Stimulated activated memory B cell treated with anti-CD40 and anti-IgM and Interleukin-4, amounts not matched to agents 10 μg/mL and 1 μg/mL and 100 μg/mL, for 72 hours (primary cell): ENCODE measurements at regions not wholly inside any gene's neighbourhood (a gene's known extent, or its start where the extent isn't known, plus 50 kb on each side); places are given as distances from the start of the nearest gene placed in this dataset.

ENCODE experiments used
- ATAC-seq: fragments of 150-1000 bp; cut with Tn5 transposase; 2 replicates; pipeline ENCODE4 v1.10.0; 2021
- H3K27ac Mint-ChIP-seq: one replicate; pipeline ENCODE4 v1.8.0; 2022; ENCODE audit warnings: mild to moderate bottlenecking, mixed read lengths
- H3K27me3 Mint-ChIP-seq: one replicate; pipeline ENCODE4 v1.8.0; 2022; ENCODE audit warnings: mixed read lengths
- H3K36me3 Mint-ChIP-seq: one replicate; pipeline ENCODE4 v1.8.0; 2022; ENCODE audit warnings: mixed read lengths
- H3K4me1 Mint-ChIP-seq: one replicate; pipeline ENCODE4 v1.8.0; 2022; ENCODE audit warnings: mixed read lengths
- H3K4me3 Mint-ChIP-seq: one replicate; pipeline ENCODE4 v1.8.0; 2022; ENCODE audit warnings: mild to moderate bottlenecking, moderate library complexity, mixed read lengths
- H3K9me3 Mint-ChIP-seq: one replicate; pipeline ENCODE4 v1.8.0; 2022; ENCODE audit warnings: mixed read lengths

DNA sequence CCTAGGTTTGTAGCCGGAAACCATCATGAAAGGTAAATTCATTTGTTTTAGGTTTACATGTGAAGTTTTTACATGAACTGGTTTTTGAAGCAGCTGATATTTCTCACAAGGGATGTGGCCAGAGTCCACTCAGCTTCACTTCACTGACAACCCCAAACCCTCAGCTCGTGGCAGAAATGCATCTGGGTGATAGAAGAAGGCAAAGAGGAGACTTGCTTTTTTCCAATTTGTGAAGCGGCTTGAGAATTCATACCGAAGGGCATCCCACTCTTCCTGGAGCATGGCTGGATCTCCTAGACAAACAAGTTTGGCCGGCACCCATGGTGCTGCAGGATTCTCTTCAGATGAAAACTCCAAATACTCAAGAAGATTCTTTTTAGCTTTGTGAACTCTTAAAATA is 392.8 kb upstream of the CNR1 start:
- Mint-ChIP-seq H3K36me3 (no peaks in the 10 kb centered on the region), H3K4me1 (no peaks in the 10 kb centered on the region), H3K27me3 (no peaks in the 10 kb centered on the region), H3K9me3 (no peaks in the 10 kb centered on the region), H3K27ac (no peak overlapping the region), H3K4me3 (no peak overlapping the region)
- ATAC-seq = no peak

DNA sequence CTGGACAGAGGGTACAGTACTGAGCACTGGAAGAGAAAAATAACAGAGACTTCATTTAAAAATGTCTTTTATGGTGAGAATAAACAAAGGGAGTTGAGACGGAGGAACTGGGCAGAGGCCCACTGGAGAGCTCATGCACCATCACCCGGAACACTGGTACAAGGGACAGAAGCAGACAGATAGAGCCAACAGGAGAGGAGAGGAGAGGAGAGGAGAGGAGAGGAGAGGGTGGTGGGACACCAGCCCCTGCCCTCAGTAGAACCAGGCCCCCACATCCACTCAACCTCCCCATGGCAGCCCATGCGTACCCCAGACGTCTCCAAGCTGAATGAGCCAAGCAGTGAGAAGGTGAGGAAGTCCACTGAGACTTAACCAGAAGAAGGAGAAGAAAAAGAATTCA is 390.5 kb upstream of the CNR1 start:
- H3K4me1 Mint-ChIP-seq = no peaks in the 10 kb centered on the region
- no peaks in the 10 kb centered on the region for H3K36me3 Mint-ChIP-seq
- H3K27me3 Mint-ChIP-seq = no peaks in the 10 kb centered on the region
- H3K27ac Mint-ChIP-seq = no peak overlapping the region
- ATAC-seq = no peak
- H3K4me3 Mint-ChIP-seq = no peak overlapping the region
- no peaks in the 10 kb centered on the region for H3K9me3 Mint-ChIP-seq

DNA sequence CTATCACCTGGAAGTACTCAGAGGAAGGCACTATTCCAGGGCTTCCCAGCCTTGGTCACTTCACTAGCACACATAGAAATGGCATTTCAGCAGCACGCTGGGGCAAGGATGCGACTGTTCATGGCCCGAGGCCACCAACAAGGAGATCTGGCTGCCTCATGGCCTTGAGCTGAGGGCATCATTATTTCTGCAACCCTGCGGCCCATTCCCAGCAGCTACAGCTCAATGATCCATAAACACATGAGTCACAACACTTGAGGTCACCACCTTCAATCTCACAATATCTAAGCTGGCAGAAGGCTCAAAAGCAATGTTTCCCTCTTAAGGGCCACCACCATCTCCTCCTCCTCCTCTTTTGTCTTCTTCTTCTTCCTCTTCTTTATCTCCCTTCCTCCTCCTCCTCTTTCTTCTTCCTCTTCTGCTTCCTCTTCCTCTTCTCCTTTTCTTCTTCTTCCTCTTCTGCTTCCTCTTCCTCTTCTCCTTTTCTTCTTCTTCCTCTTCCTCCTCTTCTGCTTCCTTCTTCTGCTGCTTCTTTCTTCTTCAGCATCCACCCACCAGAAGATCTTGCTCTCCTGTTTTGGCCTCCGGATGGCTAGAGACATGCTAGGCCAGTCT is 382.9 kb upstream of the CNR1 start:
- Mint-ChIP-seq H3K4me3 (no peak overlapping the region), H3K36me3 (no peaks in the 10 kb centered on the region), H3K4me1 (peaks cover 16% of the 10 kb centered on the region), H3K9me3 (peaks cover 13% of the 10 kb centered on the region), H3K27me3 (no peaks in the 10 kb centered on the region), H3K27ac (no peak overlapping the region)
- ATAC-seq = no peak

DNA sequence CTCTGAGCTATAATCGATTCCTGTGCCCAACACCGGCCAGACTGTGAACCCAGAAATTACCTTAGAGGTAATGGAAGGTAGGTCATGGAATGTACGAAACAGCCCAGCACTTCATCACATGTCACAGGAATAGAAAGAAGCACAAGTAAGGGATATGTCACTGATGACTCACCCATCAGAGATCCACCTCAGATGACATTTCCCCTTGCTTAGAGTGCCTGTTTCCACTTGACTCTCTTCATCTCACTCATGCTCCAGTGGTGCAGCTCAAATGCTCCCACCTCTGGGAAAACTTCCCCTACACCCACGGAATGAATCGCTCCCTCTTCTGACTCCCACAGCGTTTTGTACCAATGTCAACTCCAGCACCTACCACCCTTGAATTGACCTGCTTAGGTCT is 381.6 kb upstream of the CNR1 start:
- Mint-ChIP-seq H3K27me3 (no peaks in the 10 kb centered on the region), H3K36me3 (no peaks in the 10 kb centered on the region), H3K27ac (no peak overlapping the region), H3K9me3 (peaks cover 13% of the 10 kb centered on the region), H3K4me3 (no peak overlapping the region), H3K4me1 (peaks cover 16% of the 10 kb centered on the region)
- ATAC-seq = no peak

DNA sequence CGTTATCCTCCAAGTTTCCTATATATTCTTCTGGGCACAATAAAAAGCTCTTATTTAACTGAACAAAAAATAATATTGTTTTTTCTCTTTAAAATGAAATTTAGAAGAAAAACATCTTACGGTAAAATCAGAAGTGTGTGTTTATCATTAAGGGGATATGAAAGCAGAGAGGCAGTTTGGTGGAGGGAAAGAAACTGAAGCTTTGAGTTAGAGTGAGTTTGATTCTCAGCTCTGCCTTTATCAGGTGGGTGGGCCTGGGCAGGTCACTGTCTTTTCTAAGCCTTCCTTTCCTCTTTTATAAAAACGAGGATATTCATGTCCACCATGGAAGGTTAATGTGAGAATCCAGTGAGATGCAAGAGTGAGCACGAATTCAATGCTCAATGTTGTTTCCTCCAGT is 379.8 kb upstream of the CNR1 start:
- Mint-ChIP-seq H3K27me3 (no peaks in the 10 kb centered on the region), H3K4me3 (no peak overlapping the region), H3K27ac (no peak overlapping the region), H3K9me3 (peaks cover 13% of the 10 kb centered on the region), H3K4me1 (peaks cover 16% of the 10 kb centered on the region), H3K36me3 (no peaks in the 10 kb centered on the region)
- no peak for ATAC-seq

DNA sequence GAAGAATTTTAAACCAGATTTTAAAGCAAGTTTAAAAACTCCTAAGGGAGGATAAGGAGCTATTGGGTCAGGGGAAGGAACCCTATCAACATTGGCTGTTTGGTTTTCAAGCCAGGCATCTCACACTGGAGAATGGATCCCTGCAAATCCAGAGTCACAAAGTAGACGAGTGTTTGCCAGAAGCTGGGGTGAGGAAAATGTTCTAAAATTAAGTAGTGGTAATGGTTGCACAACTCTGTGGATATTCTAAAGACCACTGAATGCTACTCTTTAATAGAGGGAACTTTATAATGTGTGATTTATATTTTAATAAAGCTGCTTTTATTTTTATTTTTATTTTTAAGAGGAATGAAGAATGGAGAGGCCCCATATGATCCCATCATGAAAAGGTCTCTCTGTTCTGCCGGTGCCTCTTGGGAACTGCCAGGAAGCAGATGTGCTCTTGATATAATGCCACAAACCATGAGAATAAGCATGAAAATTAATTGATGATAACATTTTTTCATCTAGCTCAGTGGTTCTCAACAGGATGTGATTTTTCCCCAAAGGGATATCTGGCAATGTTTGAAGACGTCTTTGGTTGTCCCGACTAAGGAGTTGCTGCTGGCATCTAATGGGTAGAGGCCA is 379.0 kb upstream of the CNR1 start:
- Mint-ChIP-seq H3K9me3 (peaks cover 13% of the 10 kb centered on the region), H3K4me3 (no peak overlapping the region), H3K36me3 (no peaks in the 10 kb centered on the region), H3K27ac (no peak overlapping the region), H3K27me3 (no peaks in the 10 kb centered on the region), H3K4me1 (peaks cover 16% of the 10 kb centered on the region)
- ATAC-seq = no peak

DNA sequence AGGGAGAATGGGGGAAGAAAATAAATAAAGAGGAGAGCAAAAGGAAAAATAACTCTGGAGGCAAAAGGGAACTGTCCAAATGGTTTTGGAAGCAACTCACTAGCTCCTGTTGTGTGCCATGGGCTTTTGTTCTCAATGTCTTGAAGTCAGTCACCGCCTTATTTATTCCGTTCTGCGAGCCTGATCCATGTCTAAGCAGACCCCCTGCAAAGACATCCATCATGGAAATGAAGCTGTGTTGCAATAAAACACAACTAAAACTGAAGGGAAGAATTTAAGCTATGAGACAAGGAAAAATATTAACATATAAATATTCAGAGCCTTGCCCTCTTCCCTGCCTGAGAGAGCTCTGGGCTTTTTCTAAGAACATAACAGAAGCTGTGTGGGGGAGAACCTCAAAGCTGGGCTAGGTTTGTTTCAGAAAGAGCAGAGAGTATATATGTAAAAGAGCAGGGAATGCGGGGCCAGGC is 373.2 kb upstream of the CNR1 start:
- no peak for ATAC-seq
- Mint-ChIP-seq H3K9me3 (no peaks in the 10 kb centered on the region), H3K27me3 (peaks cover 47% of the 10 kb centered on the region), H3K4me1 (no peaks in the 10 kb centered on the region), H3K4me3 (no peak overlapping the region), H3K27ac (no peak overlapping the region), H3K36me3 (no peaks in the 10 kb centered on the region)

DNA sequence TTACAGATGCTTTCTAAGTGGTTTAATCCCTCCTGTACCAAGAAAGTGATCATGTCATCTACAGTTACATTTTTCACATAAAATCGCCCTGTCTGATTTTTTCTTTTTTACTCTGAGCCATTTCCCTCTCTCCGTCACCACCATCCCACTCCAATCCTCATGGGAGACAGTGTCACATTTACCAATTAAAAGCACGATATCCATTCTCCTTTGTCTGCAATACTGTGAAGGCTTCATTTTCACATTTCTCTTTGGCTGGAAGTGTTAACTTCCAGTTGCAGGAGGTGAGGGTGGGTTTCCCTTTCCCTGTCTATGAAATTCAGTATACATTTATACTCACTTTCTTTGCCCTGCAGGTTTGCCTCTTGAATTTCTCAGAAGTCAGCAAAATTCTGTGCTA is 372.7 kb upstream of the CNR1 start:
- Mint-ChIP-seq H3K27ac (no peak overlapping the region), H3K4me1 (no peaks in the 10 kb centered on the region), H3K4me3 (no peak overlapping the region), H3K9me3 (no peaks in the 10 kb centered on the region), H3K36me3 (no peaks in the 10 kb centered on the region), H3K27me3 (peaks cover 47% of the 10 kb centered on the region)
- no peak for ATAC-seq

DNA sequence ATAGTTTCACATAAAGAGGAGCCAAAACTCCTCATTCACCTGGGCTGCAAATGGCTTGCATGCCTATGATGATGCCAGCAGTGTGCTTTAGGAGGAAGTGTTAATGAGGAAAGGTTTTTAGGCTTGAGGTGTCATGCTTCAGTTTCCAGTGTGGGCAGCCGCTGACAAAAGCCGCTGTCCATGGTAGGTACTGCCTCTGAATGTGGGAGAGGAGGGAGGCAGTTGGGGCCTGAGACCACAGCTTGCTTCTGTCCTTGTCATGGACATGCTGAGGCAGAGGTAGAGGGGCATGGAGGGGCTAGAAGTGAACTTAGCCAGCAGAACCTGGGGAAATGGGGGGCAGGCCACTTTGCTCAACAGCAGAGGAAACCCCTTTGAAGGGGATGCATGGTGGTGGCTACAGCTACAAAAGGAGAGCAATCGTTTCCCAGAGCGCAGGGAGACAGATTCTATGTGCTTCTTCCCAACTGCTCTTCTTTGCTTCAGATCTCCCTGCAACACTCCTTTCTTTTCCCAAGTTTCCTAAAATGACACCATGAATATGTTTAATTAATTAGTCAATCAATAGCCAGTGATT is 372.1 kb upstream of the CNR1 start:
- Mint-ChIP-seq H3K9me3 (no peaks in the 10 kb centered on the region), H3K27me3 (peaks cover 47% of the 10 kb centered on the region), H3K4me3 (no peak overlapping the region), H3K27ac (no peak overlapping the region), H3K4me1 (no peaks in the 10 kb centered on the region), H3K36me3 (no peaks in the 10 kb centered on the region)
- ATAC-seq = no peak

DNA sequence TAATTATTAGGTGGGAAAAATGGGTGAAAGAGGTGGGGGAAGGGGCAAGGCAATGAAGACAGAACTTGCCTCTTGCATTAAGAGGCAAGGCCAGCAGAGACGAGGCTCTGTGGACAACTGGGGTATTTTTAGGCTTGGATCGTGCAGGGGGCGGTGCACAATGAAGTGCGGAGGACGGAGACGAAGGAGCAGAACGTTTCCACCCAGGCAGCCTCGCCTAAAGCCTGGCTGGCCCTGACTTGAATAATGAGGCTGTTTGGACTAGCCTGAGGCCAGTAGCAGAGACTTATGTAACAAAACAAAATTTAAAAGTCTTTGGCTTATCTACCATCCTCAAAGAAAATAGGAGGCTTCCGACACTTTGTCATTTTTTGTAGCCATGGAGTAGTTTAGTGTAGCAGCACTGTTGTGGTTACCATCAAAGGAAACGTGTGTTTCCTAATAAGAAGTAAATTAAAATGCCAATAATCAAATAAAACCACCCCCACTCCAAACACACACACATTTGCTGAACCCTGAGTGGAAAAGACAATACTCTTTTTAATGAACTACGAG is 370.0 kb upstream of the CNR1 start:
- ATAC-seq = no peak
- H3K27me3 Mint-ChIP-seq = peaks cover 47% of the 10 kb centered on the region
- no peaks in the 10 kb centered on the region for H3K4me1 Mint-ChIP-seq
- no peaks in the 10 kb centered on the region for H3K9me3 Mint-ChIP-seq
- H3K27ac Mint-ChIP-seq = no peak overlapping the region
- H3K36me3 Mint-ChIP-seq = no peaks in the 10 kb centered on the region
- no peak overlapping the region for H3K4me3 Mint-ChIP-seq

DNA sequence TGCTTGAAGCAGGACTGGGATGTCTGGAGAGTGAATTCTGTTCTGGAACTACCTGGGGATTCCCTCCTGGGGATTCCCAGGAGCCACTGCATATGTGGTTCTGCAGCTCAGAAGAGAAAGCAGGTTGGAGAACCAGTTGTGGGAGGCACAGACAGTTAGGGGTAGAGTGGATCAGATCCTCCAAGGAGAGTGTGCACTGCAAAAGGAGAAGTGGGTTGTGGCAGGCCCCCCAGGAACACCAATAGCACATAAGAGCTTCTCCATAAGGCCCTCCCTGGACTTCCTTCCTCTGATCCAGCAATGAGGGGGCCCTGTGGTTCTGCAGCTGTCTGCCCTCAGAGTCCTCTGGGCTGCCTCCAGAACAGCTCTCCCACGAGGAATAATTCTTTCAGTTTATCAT is 369.2 kb upstream of the CNR1 start:
- no peaks in the 10 kb centered on the region for H3K36me3 Mint-ChIP-seq
- peaks cover 47% of the 10 kb centered on the region for H3K27me3 Mint-ChIP-seq
- H3K4me3 Mint-ChIP-seq = no peak overlapping the region
- no peak for ATAC-seq
- no peaks in the 10 kb centered on the region for H3K9me3 Mint-ChIP-seq
- H3K4me1 Mint-ChIP-seq = no peaks in the 10 kb centered on the region
- H3K27ac Mint-ChIP-seq = no peak overlapping the region

DNA sequence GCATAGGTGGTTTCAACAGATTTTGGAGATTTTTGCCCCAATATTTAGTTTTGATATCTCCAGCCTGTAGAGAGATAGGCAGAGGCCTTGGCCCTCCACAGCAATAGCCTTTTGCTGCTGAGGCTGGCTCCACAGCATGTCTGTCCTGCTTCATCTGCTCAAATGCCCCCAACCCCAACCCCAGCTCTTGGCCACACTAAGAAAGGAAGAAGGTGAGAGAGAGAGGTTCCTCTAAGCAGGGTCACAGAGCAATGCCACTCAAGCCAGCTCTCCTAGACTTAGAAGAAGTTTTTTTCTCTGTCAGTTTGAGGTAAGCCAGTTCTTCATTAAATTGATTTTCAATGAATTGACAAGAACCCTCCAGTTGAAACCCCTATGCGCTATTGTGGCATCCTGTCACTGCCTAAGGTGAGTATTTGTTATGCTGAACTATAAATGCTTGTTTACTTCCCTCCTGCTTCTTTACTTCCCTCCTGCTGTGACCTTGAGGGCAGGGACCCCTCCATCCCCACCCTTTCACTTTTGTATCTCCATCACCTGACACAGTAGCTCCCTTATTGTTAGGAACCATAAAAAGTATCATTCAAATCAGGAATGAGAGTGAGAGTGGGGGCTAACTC is 366.2 kb upstream of the CNR1 start:
- Mint-ChIP-seq H3K4me3 (no peak overlapping the region), H3K36me3 (no peaks in the 10 kb centered on the region), H3K4me1 (no peaks in the 10 kb centered on the region), H3K9me3 (no peaks in the 10 kb centered on the region), H3K27ac (no peak overlapping the region), H3K27me3 (peaks cover 29% of the 10 kb centered on the region)
- no peak for ATAC-seq

DNA sequence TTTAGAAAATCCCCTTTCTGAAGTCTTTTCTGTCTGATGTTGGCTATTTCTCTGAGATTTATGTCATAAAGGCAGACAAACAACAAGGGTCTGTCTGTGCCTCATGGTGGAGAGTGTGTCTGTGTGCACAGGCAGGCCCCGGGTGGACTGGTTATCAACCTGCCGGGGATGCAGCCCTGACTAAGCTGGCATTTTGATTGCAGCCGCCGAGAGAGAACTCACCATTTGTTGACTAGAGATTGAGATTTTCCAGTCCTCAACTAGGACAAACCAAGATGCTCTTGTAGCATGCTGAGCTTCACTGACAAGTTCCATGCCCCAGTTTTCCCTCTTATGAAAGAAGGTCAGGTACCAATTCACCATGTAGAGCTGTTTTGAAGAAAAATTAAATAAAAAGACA is 363.6 kb upstream of the CNR1 start:
- Mint-ChIP-seq H3K4me1 (no peaks in the 10 kb centered on the region), H3K36me3 (no peaks in the 10 kb centered on the region), H3K9me3 (peaks cover 2% of the 10 kb centered on the region), H3K4me3 (no peak overlapping the region), H3K27me3 (peaks cover 3% of the 10 kb centered on the region), H3K27ac (no peak overlapping the region)
- ATAC-seq = no peak

DNA sequence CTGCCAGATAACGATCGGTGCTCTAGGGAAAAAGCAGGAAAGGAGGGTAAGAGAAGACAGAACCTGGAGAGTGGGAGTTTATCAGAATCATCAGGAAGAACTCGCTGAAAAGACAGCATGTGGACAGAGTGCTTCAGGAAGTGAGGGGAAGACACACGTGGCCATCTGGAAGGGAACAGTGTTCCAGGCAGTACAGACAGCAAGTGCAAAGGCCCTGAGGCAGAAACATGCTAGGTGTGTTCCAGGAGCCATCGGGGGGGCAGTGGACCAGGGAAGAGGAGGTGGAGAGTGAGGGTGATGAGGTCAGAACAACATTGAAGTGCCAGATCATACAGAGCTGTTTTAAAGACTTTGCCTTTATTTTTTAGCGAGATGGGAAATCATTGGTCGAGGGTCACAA is 354.3 kb upstream of the CNR1 start:
- Mint-ChIP-seq H3K4me3 (no peak overlapping the region), H3K27ac (no peak overlapping the region), H3K27me3 (no peaks in the 10 kb centered on the region), H3K9me3 (peaks cover 5% of the 10 kb centered on the region), H3K36me3 (no peaks in the 10 kb centered on the region), H3K4me1 (no peaks in the 10 kb centered on the region)
- no peak for ATAC-seq

DNA sequence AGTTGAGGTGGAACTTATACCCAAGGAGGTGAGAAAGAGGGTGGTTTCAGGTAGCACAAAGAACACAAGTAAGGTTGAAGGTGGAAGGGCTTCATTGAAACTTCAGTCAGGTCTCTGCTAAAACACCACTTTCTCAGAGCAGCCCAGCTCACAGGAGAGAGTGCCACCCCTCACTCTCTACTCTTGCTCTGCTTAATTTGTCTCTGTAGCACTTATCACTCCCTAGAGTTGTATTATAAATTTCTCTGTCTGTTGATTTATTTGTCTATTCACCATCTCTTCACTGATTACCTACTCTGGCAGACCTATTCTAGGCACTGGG is 353.8 kb upstream of the CNR1 start:
- no peak overlapping the region for H3K27ac Mint-ChIP-seq
- ATAC-seq = no peak
- no peaks in the 10 kb centered on the region for H3K4me1 Mint-ChIP-seq
- H3K36me3 Mint-ChIP-seq = no peaks in the 10 kb centered on the region
- H3K9me3 Mint-ChIP-seq = peaks cover 5% of the 10 kb centered on the region
- no peak overlapping the region for H3K4me3 Mint-ChIP-seq
- H3K27me3 Mint-ChIP-seq = no peaks in the 10 kb centered on the region
